HL-60 (cell line): ENCODE measurements at regions not wholly inside any gene's neighbourhood (a gene's known extent, or its start where the extent isn't known, plus 50 kb on each side); places are given as distances from the start of the nearest gene placed in this dataset.

ENCODE experiments used
- GABPA ChIP-seq: IDR thresholded peaks from 2 replicates; pipeline ENCODE4 v1.6.1; 2012; ENCODE audit warnings: low read depth
- POLR2AphosphoS5 ChIP-seq: IDR thresholded peaks from 2 replicates; pipeline ENCODE4 v1.6.1; 2012; ENCODE audit warnings: low read depth
- TF ChIP-seq, protein P1 (sequence below): IDR thresholded peaks from one replicate; pipeline ENCODE4 v1.5.1; 2011; ENCODE audit warnings: low read length, control low read depth, inconsistent platforms; ENCODE audit not compliant: insufficient read depth
- TF ChIP-seq, protein P2 (sequence below): IDR thresholded peaks from 2 replicates; pipeline ENCODE4 v1.6.1; 2012; ENCODE audit warnings: low read depth; ENCODE audit not compliant: insufficient replicate concordance

GRCh38 chr6:170206317-170206621 is 84.6 kb downstream of the DLL1 start:
- TF ChIP-seq, protein P1, sequence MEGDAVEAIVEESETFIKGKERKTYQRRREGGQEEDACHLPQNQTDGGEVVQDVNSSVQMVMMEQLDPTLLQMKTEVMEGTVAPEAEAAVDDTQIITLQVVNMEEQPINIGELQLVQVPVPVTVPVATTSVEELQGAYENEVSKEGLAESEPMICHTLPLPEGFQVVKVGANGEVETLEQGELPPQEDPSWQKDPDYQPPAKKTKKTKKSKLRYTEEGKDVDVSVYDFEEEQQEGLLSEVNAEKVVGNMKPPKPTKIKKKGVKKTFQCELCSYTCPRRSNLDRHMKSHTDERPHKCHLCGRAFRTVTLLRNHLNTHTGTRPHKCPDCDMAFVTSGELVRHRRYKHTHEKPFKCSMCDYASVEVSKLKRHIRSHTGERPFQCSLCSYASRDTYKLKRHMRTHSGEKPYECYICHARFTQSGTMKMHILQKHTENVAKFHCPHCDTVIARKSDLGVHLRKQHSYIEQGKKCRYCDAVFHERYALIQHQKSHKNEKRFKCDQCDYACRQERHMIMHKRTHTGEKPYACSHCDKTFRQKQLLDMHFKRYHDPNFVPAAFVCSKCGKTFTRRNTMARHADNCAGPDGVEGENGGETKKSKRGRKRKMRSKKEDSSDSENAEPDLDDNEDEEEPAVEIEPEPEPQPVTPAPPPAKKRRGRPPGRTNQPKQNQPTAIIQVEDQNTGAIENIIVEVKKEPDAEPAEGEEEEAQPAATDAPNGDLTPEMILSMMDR, result no peak
- TF ChIP-seq, protein P2, sequence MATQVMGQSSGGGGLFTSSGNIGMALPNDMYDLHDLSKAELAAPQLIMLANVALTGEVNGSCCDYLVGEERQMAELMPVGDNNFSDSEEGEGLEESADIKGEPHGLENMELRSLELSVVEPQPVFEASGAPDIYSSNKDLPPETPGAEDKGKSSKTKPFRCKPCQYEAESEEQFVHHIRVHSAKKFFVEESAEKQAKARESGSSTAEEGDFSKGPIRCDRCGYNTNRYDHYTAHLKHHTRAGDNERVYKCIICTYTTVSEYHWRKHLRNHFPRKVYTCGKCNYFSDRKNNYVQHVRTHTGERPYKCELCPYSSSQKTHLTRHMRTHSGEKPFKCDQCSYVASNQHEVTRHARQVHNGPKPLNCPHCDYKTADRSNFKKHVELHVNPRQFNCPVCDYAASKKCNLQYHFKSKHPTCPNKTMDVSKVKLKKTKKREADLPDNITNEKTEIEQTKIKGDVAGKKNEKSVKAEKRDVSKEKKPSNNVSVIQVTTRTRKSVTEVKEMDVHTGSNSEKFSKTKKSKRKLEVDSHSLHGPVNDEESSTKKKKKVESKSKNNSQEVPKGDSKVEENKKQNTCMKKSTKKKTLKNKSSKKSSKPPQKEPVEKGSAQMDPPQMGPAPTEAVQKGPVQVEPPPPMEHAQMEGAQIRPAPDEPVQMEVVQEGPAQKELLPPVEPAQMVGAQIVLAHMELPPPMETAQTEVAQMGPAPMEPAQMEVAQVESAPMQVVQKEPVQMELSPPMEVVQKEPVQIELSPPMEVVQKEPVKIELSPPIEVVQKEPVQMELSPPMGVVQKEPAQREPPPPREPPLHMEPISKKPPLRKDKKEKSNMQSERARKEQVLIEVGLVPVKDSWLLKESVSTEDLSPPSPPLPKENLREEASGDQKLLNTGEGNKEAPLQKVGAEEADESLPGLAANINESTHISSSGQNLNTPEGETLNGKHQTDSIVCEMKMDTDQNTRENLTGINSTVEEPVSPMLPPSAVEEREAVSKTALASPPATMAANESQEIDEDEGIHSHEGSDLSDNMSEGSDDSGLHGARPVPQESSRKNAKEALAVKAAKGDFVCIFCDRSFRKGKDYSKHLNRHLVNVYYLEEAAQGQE, result no peak
- no peak for TF ChIP-seq POLR2AphosphoS5
- TF ChIP-seq GABPA, result no peak
